Panc1 (cell line): ENCODE measurements at regions not wholly inside any gene's neighbourhood (a gene's known extent, or its start where the extent isn't known, plus 50 kb on each side); places are given as distances from the start of the nearest gene placed in this dataset.

Experiments
- ATAC-seq: fragments of 200-7000 bp; cut with Tn5 transposase; 2 replicates; pipeline ENCODE4 v1.9.1; 2020; ENCODE audit warnings: mild to moderate bottlenecking, moderate library complexity
- BruUV-seq: library from RNA; stranded (reverse); fragments of 400-500 nt; replicated peaks from 2 replicates; lab custom pipeline; 2021; lab: Mats Ljungman, UMichigan
- CTCF ChIA-PET: fragments of 300-600 bp; sonication (Branson Sonifier 250); formaldehyde crosslinking; loops from one replicate; lab custom pipeline; 2022; ENCODE audit warnings: antibody characterized with exemption; lab: Charles Lee
- POLR2A ChIA-PET: fragments of 300-600 bp; sonication (Branson Sonifier 250); formaldehyde crosslinking; loops from one replicate; lab custom pipeline; 2022; ENCODE audit warnings: antibody characterized with exemption; lab: Charles Lee
- DNase-seq: peaks from one replicate; pipeline ENCODE4 v3.0.0-alpha.2; 2010; ENCODE audit warnings: low read depth, low spot score
- H3K27ac ChIP-seq: 2 replicates; pipeline ENCODE4 v1.5.1; 2011; ENCODE audit warnings: mild to moderate bottlenecking, low read length, inconsistent platforms
- H3K27me3 ChIP-seq: fragments of 200-500 bp; sonication (Bioruptor generic); 2 replicates; pipeline ENCODE4 v1.6.0; 2014; ENCODE audit warnings: low read length, inconsistent platforms; ENCODE audit not compliant: control insufficient read depth, insufficient read depth
- H3K36me3 ChIP-seq: fragments of 200-500 bp; sonication (Bioruptor generic); 2 replicates; pipeline ENCODE4 v1.5.1; 2014; ENCODE audit warnings: inconsistent platforms, mild to moderate bottlenecking, low read length, moderate library complexity; ENCODE audit not compliant: control insufficient read depth, insufficient read depth
- H3K4me1 ChIP-seq: 2 replicates; pipeline ENCODE4 v1.5.1; 2011; ENCODE audit warnings: inconsistent platforms, mild to moderate bottlenecking, low read length, moderate library complexity; ENCODE audit not compliant: control insufficient read depth, insufficient read depth
- H3K4me3 ChIP-seq, 2 experiments: 2 replicates each; pipeline ENCODE4 v1.5.1; 2011 to 2012; ENCODE audit warnings: low read depth in 2 of 2, low read length in 2 of 2, mild to moderate bottlenecking in 2 of 2, inconsistent platforms in 1 of 2, moderate library complexity in 1 of 2
- H3K9me3 ChIP-seq: fragments of 200-500 bp; sonication (Bioruptor generic); 2 replicates; pipeline ENCODE4 v1.5.1; 2014; ENCODE audit warnings: low read depth, mild to moderate bottlenecking, inconsistent platforms, low read length, moderate library complexity; ENCODE audit not compliant: control insufficient read depth, insufficient read depth
- POLR2AphosphoS5 ChIP-seq: IDR thresholded peaks from 2 replicates; pipeline ENCODE4 v1.6.1; 2012; ENCODE audit warnings: mild to moderate bottlenecking, low read depth, low read length, moderate library complexity
- REST ChIP-seq, 2 experiments: IDR thresholded peaks; 2 replicates each; pipeline ENCODE4 v1.6.1; 2011 to 2012; ENCODE audit warnings: low read depth in 2 of 2, control low read depth in 1 of 2, low read length in 1 of 2, mild to moderate bottlenecking in 1 of 2, moderate library complexity in 1 of 2; ENCODE audit not compliant: insufficient read depth in 1 of 2
- SIN3A ChIP-seq: IDR thresholded peaks from 2 replicates; pipeline ENCODE4 v1.6.1; 2012; ENCODE audit warnings: low read depth, mild to moderate bottlenecking, low read length, moderate library complexity, borderline replicate concordance; ENCODE audit not compliant: insufficient read depth
- TCF7L2 ChIP-seq: IDR thresholded peaks from 2 replicates; pipeline ENCODE4 v1.6.1; 2011; ENCODE audit warnings: mild to moderate bottlenecking, low read depth, low read length, inconsistent platforms
- in situ Hi-C: cut with HindIII; loops from 2 replicates; pipeline ENCODE4 v1.10.0; 2016; ENCODE audit warnings: low sequenced_read_pairs, low pct_unique_long_range_greater_than_20kb
- intact Hi-C: fragments of 100-400 bp; cut with micrococcal nuclease; formaldehyde crosslinking; loops from one replicate; pipeline ENCODE4 v1.10.0; 2022; ENCODE audit not compliant: unreplicated experiment
- TF ChIP-seq, protein P1 (sequence below): fragments of 450-650 bp; IDR thresholded peaks from 2 replicates; pipeline ENCODE4 v1.5.1; 2017; ENCODE audit warnings: mild to moderate bottlenecking

DNA sequence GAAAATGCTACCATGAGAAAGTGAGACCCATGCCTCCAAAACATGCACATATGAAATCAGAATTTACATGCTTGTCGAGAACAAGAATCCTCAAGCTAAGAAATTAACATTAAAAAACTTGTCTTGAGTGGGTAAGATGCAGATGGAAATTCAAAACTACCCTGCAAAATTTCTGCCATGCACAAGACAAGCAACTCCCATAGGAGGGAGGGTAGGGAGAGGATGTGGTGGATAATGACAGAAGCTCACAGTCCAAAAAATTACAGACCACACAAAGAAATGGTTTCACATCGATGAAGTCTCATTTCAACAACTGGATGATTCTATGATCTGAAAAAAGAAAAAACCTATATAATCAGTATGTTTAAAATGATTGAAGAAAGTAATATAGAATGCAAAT, 319.9 kb upstream of the PTGER4 start:
- H3K9me3 ChIP-seq: no peaks in the 10 kb centered on the region
- POLR2A ChIA-PET: no interaction called here
- H3K27me3 ChIP-seq: no peaks in the 10 kb centered on the region
- CTCF ChIA-PET: no interaction called here
- intact Hi-C loops: no loop called here
- H3K4me3 ChIP-seq: no peak overlapping the region
- H3K36me3 ChIP-seq: no peaks in the 10 kb centered on the region
- no peak overlapping the region for H3K27ac ChIP-seq
- in situ Hi-C loops: no loop called here
- no peak for ATAC-seq
- DNase-seq: no peak
- TF ChIP-seq, protein P1, sequence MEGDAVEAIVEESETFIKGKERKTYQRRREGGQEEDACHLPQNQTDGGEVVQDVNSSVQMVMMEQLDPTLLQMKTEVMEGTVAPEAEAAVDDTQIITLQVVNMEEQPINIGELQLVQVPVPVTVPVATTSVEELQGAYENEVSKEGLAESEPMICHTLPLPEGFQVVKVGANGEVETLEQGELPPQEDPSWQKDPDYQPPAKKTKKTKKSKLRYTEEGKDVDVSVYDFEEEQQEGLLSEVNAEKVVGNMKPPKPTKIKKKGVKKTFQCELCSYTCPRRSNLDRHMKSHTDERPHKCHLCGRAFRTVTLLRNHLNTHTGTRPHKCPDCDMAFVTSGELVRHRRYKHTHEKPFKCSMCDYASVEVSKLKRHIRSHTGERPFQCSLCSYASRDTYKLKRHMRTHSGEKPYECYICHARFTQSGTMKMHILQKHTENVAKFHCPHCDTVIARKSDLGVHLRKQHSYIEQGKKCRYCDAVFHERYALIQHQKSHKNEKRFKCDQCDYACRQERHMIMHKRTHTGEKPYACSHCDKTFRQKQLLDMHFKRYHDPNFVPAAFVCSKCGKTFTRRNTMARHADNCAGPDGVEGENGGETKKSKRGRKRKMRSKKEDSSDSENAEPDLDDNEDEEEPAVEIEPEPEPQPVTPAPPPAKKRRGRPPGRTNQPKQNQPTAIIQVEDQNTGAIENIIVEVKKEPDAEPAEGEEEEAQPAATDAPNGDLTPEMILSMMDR: no peak
- no peak for TF ChIP-seq SIN3A
- TF ChIP-seq POLR2AphosphoS5: no peak
- no peak for TF ChIP-seq REST (IDR thresholded peaks at IDR 0.05; ENCODE audit: insufficient read depth in 1 of 2, low read depth in 2 of 2, low read length in 1 of 2)
- no peak for TF ChIP-seq TCF7L2
- BruUV-seq: no TSS peak
- no peaks in the 10 kb centered on the region for H3K4me1 ChIP-seq

- Histone ChIP-seq H3K36me3 (no peaks in the 10 kb centered on the region), H3K27me3 (no peaks in the 10 kb centered on the region), H3K4me3 (no peak overlapping the region), H3K4me1 (no peaks in the 10 kb centered on the region), H3K27ac (no peak overlapping the region), H3K9me3 (no peaks in the 10 kb centered on the region)
- DNase-seq (no peak), ATAC-seq (no peak)
- CTCF ChIA-PET: no interaction called here
- BruUV-seq: no TSS peak
- in situ Hi-C loops: no loop called here
- POLR2A ChIA-PET: no interaction called here
- intact Hi-C loops: no loop called here
- TF ChIP-seq POLR2AphosphoS5 (no peak), REST (IDR thresholded peaks at IDR 0.05; ENCODE audit: insufficient read depth in 1 of 2, low read depth in 2 of 2, low read length in 1 of 2) (no peak), SIN3A (no peak), TCF7L2 (no peak)
- TF ChIP-seq, protein P1: no peak
Observed at GRCh38 chr5:40359093-40359492, 320.6 kb upstream of the PTGER4 start.
